ENCODE measurements at regions not wholly inside any gene's neighbourhood (a gene's known extent, or its start where the extent isn't known, plus 50 kb on each side); places are given as distances from the start of the nearest gene placed in this dataset.

DNA sequence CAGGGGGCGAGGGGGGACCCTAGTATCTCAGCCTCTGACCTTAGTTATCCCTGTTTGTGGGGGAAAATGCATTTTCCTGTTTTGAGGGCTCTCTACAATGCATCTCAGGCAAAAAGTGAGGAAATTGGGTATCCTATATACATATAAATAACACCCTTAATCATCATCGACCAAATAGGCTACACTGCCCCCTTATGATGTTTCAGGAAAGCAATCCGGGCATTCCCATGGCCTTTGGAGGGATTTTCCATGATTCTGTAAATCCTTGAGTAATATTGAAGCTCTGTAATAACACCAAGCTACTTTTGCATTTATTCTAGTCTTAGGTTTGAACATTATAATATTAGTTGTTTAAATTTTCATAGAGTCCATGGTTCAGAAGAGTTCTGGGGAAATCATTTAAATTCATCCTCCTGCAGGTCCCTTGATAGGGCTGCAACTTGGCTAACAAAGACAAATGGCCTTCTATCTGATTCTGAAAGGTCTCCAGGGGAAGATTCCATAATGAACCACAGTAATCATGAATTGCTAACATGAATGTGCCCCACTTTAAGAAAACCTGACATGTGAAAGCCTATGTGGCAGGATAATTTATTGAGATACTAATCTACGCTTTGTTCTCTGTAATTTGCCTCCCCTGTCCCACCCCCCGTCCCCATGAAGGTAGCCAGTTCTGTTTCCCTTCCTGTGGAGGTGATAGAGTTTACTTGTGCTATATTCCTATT is 91.5 kb upstream of the SCOC start:
- no peak for DNase-seq (ENCODE audit: low read depth in 2 of 3, low spot score in 2 of 3)

DNA sequence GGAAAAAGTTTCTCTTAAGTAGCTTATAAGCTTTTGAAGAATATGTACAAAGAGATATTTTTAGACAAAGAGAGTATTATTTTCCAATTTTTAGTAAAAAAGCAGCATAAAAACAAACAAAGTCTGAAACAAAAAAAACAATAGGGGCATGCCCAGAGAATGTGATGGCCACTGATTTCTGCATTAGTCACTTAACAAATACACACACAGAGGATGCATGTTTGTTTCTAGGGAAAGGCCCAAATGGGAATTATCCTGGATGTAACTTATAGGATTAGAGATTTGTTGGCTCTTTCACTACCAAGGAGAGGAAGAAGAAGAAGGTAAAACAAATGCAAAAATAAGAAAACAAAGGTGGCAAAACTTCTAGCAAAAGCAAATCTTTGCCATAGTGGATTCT is 95.9 kb upstream of the SCOC start:
- DNase-seq (ENCODE audit: low read depth in 2 of 3, low spot score in 2 of 3): no peak

DNA sequence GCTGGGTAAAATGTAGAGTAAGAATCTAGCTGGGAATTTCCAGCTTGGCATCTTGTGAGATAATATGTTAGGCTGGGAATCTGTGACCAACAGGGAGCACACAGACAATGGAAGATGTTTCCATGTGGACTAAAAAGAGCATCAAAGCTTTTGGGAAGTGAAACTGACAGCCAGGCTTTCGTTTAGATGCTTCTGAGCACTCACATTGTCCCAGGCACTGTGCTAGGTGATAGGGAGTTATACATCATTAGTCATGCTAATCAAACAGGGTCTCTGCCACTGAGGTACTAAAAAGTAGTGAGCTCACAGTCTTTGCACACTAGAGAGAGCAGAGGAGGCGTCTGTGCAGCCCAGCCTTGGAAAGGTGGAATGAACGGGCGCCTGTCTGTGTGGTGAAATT is 101.9 kb upstream of the SCOC start:
- DNase-seq (ENCODE audit: low read depth in 2 of 3, low spot score in 2 of 3): no peak

DNA sequence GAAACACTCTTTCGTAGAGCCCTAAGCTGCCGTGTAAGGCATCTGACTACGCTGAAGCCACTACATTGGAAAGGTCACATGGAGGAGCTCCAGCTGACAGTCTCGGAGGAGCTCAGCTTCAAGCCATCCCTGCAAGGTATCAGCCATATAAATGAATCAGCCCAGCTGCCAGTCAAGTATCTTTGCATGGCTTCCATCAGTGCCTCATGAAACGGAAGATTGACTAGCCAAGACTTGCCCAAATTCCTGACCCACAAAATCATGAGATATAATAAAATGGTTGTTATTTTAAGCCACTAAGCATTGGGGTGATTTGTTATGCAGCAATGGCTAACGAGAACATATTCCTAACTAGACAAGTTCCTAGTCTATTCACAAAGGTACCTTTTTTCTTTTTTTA is 104.1 kb upstream of the SCOC start:
- DNase-seq (ENCODE audit: low read depth in 2 of 3, low spot score in 2 of 3): no peak

DNA sequence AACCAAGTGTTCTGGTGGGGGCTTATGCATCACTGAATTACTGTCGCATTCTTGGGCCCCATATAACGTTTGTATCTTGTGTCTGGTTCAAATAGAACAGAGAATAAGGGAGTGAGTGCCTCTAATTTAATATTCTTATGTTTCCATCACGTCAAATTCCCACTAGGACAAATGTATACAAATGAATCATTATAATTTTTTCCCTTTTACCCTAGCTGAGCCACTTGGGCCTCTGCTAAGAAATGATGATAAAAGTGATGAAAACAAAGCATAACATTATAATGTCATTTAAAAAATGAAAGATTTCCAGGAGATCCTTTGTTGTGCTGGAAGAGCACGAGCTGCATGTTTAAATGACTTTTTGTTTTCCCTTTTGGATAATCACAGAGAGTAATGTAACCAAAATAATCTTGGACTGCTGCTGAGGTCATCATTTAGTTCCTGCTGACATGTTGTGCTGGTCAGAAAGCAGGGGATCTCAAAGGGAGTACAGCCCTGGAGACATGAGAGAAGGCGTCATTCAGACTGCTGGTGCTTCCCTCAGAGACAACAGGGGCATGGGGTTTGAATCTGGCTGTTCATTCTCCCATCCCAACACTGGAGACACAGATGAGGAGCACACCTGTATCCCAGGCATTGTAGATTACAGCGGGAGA is 105.1 kb upstream of the SCOC start:
- no peak for DNase-seq (ENCODE audit: low read depth in 2 of 3, low spot score in 2 of 3)

DNA sequence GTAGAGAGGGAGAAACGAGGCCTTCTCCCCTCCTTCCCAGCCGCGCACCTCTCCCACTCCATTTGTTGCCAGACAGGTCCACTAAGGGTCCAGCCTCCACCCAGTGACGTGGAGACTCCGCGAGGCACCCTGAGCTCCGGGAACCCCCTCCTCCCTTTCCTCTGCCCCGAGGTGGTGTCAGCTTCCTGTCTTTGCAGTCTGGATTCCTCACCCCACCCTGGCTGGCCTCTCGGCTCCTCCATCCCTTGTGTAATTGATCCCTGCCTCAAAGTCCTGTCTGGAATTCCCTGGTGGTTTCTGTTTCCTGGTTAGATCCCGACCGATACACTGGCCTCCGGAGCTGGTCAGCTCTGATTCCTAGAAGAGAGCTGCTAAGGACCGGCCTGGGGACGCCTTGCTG is 105.9 kb upstream of the SCOC start:
- no peak for DNase-seq (ENCODE audit: low read depth in 2 of 3, low spot score in 2 of 3)

DNA sequence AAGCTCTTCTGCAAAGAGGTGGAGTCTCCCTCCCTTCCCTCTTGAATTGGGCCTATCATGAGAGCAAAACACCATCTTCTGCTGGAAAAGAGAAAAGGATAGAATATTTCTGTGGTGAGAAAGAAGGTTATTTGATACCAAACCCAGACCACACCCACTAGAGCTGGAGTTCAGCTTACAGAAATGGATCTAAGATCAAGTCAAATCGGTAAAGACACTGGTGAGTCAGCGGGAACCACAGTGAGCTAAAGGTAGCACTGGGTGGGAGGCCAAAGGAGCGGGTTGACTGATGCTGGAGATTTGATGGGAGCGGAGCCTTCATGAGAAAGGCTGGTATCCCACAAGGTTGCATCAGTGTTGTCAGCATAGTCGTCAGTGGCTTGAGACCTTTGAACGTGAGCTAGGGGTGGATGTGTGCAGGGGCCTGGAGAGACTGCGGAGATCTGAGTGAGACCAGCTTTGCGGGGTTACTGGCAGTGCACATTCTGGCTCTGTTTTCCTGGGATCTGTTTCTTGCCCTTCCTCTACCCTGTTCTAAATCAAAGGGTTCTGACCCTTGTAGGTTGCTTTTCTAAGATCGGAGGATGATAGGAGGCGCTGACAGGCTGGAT is 106.4 kb upstream of the SCOC start:
- no peak for DNase-seq (ENCODE audit: low read depth in 2 of 3, low spot score in 2 of 3)

DNA sequence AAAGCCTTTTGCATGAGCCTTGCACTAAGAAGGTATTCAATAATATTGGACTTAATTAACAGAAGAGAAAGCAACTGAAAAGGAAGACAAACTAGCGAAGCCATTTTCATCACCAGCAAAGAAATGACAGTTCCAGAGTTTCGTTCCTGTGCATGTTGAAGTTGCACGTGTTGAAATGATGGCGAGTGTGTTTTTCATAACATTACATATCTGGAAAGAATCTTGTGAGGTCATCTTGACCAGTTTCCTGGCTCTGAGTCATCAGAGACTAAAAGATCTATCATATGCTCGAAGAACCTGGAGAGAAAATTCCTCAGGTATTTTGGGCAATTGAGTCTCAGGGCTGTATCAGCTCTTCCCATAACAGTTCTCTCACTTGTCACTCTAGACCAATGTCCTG is 106.2 kb upstream of the MAML3 start:
- no peak for DNase-seq (ENCODE audit: low read depth in 2 of 3, low spot score in 2 of 3)

DNA sequence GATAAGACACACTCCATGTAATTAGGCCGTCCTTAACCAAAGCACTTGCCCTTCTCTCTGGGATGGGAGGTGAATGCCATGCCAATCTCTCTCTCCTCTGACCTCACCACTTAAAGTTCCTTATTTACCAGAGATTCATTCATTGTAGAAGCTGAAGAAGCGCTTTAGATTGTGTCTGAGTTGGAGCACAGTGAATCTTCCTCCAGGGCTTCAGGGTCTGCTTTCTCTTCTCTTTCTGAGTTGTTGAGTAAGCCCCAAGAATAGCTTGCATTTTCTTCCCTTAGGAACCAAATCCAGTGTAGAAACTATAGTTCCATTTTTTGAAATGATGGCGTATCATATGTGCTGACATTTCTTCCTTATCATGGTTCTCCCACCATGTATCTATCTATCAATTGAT is 104.5 kb upstream of the MAML3 start:
- DNase-seq (ENCODE audit: low read depth in 2 of 3, low spot score in 2 of 3): no peak

DNA sequence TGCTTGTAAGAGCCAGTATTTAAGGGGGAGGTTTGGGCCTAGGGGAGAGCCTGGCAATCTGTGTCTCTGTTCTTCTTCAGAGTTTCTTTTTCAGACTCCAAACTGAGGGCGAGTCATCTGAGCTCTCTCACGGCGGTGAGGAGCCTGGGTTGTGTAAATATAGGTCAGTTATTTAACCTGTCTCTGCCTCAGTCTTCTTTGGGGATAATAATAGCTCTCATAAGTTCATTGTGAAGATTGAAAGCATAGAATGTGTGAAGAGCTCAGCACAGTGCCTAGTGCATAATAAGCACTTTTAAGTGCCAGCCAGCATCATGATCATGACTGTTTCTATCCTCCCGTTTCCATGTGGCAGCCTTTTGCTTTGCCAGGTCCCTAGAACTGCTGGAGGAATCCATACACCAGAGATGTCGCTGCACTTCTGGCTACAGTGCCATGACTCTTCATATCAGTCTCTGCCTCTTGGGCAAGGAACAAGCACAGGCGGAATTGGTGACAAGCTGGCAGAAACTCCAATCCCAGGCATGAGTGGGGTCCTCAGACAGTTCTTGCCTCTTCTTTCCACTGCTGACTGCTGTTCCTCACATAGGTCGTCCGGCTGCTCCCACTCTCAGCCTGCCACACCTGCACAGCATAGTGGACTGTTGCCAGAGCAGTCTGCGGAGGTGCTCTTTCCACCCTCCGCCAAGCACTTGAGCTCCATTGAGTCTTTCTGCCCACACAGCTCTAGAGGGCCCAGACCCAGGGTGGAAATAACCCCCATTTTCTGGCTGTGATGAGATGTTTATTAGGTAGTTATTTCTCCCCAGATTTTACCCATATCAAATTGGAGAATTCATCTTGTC is 103.7 kb upstream of the MAML3 start:
- DNase-seq (ENCODE audit: low read depth in 2 of 3, low spot score in 2 of 3): no peak

DNA sequence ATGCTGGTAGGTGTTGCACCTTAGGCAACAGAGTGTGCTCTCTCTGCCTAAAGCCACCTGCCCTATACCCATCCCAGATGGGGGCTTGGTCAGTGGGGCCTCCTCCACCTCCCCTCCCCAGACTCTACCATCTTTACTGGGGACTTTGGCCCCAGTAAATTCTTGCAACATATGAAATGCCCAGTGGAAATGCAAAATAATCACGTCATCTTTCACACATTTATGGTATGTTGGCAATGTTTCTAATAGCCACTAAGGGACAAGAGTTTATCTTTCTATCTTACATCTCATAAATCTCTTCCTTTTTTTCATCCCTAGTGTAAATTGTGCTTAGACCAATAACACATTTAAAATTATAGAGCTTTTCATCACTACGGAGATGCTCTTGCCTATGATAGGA is 103.0 kb upstream of the MAML3 start:
- no peak for DNase-seq (ENCODE audit: low read depth in 2 of 3, low spot score in 2 of 3)

DNA sequence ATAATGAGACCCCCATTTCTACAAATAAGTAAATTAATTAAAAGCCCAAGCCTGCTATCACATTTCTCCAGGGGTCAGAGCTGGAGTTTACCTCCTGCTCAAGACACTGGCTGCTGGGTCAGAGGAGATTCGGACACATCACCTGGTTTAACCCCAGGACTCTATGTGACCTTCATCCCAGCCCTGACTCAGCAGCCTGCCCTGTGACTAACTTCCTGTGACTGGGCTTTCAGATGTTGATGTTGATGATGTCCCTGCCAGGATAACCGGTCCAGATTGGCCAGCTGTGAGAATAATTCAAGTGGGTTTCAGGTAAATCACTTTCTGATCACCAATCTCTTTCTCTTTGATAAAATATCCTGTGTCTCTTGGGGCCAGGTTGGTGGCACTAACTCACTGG is 102.4 kb upstream of the MAML3 start:
- no peak for DNase-seq (ENCODE audit: low read depth in 2 of 3, low spot score in 2 of 3)

DNA sequence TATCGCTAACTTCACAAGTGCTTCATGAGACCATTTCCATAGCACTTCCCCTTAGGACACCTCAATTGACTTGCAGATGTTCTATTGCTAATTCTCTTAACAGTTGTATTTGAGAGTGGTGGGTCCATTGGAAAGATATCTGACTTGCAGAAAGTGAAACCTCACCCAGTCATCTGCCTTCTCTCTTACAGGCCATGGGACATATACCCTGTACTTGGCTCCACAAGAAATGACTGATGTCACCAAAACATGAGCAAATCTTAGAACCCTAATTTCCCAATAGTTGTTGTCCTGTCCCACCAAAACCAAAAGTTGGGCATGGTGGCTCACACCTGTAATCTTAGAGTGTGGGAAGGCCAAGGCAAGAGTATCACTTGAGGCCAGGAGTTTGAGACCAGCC is 101.9 kb upstream of the MAML3 start:
- no peak for DNase-seq (ENCODE audit: low read depth in 2 of 3, low spot score in 2 of 3)

DNA sequence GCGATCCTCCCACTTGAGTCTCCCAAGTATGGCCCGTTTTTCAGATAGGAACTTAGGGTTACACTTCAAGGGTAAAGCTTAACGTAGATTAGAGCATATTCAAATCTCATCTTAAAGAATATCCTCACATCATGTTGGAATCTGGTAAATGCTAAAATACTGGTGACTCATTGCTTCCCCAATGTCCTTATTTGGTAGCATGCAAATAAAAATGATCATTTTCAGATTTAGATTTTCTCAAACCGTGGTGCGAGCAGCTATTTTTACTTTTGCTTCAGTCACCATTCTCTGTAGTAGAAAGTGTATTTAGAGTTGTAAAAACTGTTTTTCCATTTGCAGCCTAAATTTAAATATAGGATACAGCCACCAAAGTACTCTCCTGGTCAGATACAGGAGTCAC is 101.5 kb upstream of the MAML3 start:
- no peak for DNase-seq (ENCODE audit: low read depth in 2 of 3, low spot score in 2 of 3)

DNA sequence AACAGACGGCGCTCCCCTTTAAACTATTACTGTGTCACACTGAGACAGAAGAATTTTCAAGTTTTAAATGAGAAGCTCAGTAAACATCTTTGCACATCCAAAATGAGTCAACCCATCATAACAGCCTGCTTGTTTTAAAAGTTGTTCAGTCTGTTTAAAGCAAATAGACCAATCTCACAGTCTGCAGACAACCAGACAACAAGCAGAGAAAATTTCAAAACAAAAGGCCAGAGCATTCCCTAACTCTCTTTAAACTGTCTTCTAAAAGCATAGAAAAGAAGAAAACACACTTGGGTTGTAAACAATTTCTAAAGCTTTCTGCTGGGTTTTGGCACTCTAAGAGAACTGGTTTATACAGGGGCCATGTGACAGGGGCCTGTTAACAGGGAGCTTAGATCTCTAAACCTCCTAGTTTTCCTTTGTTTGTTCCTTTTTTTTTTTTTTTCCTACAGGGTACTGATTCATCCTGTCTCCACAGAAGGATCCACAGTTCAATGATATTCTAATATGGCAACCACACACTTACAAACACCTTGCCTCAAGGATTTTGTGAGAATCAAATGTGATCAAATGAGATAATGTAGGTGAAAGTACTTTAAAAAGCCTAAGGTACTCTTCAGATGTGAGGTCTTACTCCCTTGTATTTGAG is 100.8 kb upstream of the MAML3 start:
- DNase-seq (ENCODE audit: low read depth in 2 of 3, low spot score in 2 of 3): no peak

DNA sequence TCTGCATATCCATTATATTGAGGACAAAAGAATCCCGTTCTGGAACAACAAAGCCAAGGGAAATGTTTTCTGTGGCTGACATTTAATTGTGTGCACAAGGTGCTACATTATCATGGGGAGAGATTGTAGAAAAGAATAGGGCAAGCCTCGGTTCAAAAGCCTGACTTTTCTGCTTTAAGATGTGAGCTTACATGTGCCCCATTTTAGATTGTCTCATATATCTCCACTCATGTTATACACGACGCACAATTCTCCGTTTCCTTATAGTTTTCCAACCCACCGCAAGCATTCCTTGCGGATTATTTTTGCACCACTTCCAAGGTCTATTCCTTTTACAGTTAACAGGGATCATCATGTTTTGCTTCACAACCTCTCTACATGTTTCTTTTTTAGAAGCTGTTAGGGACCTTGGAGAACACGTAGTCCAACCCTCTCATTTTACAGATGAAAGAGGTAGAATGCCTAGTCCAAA is 99.6 kb upstream of the MAML3 start:
- DNase-seq (ENCODE audit: low read depth in 2 of 3, low spot score in 2 of 3): no peak

DNA sequence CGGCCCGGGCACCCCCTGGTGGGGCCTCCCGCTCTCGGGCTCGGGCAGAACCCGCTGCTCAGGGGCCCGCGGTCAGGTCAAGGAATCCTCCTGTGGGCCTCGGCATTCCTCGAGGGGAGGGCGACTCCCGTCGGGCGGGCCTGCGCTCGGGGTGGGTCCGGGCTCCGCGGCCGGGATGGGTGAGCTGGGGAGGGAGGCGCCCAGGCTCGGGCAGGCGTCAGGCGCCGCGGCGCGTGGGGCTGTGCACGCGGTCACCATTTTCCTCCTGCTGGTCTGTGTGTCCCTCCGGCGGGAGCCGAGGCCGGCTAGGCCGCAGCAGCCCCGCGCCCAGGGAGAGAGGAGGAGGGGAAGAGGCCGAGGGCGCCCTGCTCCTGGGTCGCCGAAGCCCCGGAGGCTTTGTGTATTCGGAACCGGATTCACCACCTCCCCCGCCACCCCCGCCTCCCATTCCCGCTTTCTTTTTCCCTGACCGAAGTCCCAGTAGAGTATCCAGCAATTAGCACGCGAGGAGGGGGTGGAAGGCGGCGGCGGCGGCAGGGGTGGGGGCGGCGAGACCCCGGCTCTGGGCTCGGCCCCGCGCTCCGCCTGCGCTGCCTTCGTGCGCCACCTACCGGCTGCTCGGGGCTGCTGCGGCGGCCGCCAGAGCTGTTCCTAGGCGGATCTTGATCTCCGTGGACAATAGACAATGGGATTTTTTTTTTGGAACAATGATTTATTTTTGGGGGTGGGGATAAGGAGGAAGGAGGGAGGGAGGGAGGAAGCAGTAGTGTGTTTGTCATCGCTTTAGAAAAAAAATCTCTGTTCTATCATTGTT is 99.0 kb upstream of the MAML3 start:
- peak; percentile 48 to 71 (median 68) for DNase-seq (ENCODE audit: low read depth in 2 of 3, low spot score in 2 of 3)

DNA sequence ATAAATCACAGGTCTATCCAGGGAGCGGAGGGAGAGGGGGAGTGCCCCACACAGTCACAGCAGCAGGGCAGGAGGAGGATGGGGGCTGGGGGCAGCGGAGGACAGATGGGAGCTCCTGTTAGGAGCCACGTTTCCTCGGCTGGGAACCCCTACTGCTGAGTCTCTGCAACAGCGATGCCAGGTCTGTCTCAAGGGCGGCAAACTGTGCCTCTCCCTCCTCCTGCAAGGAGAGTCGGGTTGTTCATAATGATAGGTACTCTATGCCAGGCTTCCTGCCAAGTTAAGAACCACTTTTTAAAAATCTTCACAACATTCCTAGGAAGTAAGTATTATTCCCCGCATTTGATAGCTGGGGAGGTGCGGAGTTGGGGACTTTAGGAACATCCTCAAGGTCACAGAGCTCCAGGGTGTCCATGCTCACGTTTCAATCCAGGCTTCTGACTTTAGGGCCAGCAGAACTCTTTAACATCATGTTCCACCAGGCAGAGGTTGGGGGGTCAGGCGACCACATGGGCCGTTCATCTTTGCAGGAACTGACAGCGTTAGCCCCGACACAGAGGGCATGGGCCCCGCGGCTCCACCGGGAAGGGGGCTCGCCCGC is 98.3 kb upstream of the MAML3 start:
- peak in 2 of 3 donors; percentile 45 to 47 for DNase-seq (ENCODE audit: low read depth in 2 of 3, low spot score in 2 of 3)

DNA sequence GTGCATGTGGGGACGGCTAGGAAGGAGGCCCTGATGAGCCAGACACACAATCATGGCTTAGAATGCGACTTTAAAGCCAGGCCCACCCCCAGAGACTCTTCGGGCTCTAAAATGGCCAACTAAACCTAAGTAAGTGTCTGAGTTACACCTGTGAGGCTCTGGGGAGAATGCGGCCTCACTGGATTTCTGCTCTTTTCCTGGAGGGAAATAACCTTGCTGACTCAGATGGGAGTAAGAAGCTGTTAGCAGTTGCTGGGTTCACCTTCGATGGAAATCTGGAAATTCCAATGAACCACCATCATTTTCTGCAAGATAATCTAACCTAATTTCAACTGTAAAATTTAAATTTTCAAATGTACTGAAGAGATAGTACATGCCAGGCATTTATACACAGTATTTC is 97.6 kb upstream of the MAML3 start:
- no peak for DNase-seq (ENCODE audit: low read depth in 2 of 3, low spot score in 2 of 3)

Measured in hematopoietic multipotent progenitor cell (in vitro differentiated cells).